PFSK-1 (cell line): ENCODE measurements at regions not wholly inside any gene's neighbourhood (a gene's known extent, or its start where the extent isn't known, plus 50 kb on each side); places are given as distances from the start of the nearest gene placed in this dataset.

Experiments used
- FOXP2 ChIP-seq: optimal IDR thresholded peaks from 2 replicates; pipeline ENCODE3; 2011; ENCODE audit warnings: borderline replicate concordance, control low read depth, inconsistent platforms; ENCODE audit not compliant: insufficient read depth; ENCODE audit errors: extremely low read length, extremely low read depth
- POLR2AphosphoS5 ChIP-seq: IDR thresholded peaks from 2 replicates; pipeline ENCODE4 v1.6.1; 2012; ENCODE audit warnings: low read depth, mild to moderate bottlenecking, control low read depth, low read length, moderate library complexity
- REST ChIP-seq, 2 experiments: IDR thresholded peaks; 2 replicates each; pipeline versions ENCODE4 v1.6.1 to v1.8.0; 2011 to 2012; ENCODE audit warnings: low read depth in 2 of 2, low read length in 2 of 2, control low read depth in 1 of 2, inconsistent platforms in 1 of 2, mild to moderate bottlenecking in 1 of 2, moderate library complexity in 1 of 2; ENCODE audit not compliant: insufficient read depth in 1 of 2
- SIN3A ChIP-seq: IDR thresholded peaks from 2 replicates; pipeline ENCODE4 v1.6.1; 2012; ENCODE audit warnings: mild to moderate bottlenecking, low read length, moderate library complexity, borderline replicate concordance; ENCODE audit not compliant: insufficient read depth
- TAF1 ChIP-seq: IDR thresholded peaks from 2 replicates; pipeline ENCODE4 v1.6.1; 2012; ENCODE audit warnings: low read length, control low read depth, borderline replicate concordance; ENCODE audit not compliant: insufficient read depth

GRCh38 chr5:27388755-27389154, 350.4 kb upstream of the CDH9 start:
- TF ChIP-seq FOXP2 (no peak), REST (IDR thresholded peaks at IDR 0.05; ENCODE audit: insufficient read depth in 1 of 2, low read depth in 2 of 2, low read length in 2 of 2) (no peak), POLR2AphosphoS5 (no peak), TAF1 (no peak), SIN3A (no peak)

GRCh38 chr5:27387535-27388073, 349.2 kb upstream of the CDH9 start:
- TF ChIP-seq SIN3A (no peak), POLR2AphosphoS5 (no peak), FOXP2 (no peak), TAF1 (no peak), REST (IDR thresholded peaks at IDR 0.05; ENCODE audit: insufficient read depth in 1 of 2, low read depth in 2 of 2, low read length in 2 of 2) (no peak)

- TF ChIP-seq TAF1 (no peak), REST (IDR thresholded peaks at IDR 0.05; ENCODE audit: insufficient read depth in 1 of 2, low read depth in 2 of 2, low read length in 2 of 2) (no peak), POLR2AphosphoS5 (no peak)
Measured at GRCh38 chr5:27381686-27382085, 343.3 kb upstream of the CDH9 start.

- no peak for TF ChIP-seq REST (IDR thresholded peaks at IDR 0.05; ENCODE audit: insufficient read depth in 1 of 2, low read depth in 2 of 2, low read length in 2 of 2)
- no peak for TF ChIP-seq POLR2AphosphoS5
Measured at GRCh38 chr5:27377626-27378025, 339.2 kb upstream of the CDH9 start.

- TF ChIP-seq REST (IDR thresholded peaks at IDR 0.05; ENCODE audit: insufficient read depth in 1 of 2, low read depth in 2 of 2, low read length in 2 of 2) (no peak), SIN3A (no peak), POLR2AphosphoS5 (no peak), FOXP2 (no peak), TAF1 (no peak)
Measured at GRCh38 chr5:27353970-27354369, 315.6 kb upstream of the CDH9 start.
